Panc1 (cell line): ENCODE measurements at regions not wholly inside any gene's neighbourhood (a gene's known extent, or its start where the extent isn't known, plus 50 kb on each side); places are given as distances from the start of the nearest gene placed in this dataset.

Source experiments
- ATAC-seq: fragments of 200-7000 bp; cut with Tn5 transposase; 2 replicates; pipeline ENCODE4 v1.9.1; 2020; ENCODE audit warnings: mild to moderate bottlenecking, moderate library complexity
- BruUV-seq: library from RNA; stranded (reverse); fragments of 400-500 nt; replicated peaks from 2 replicates; lab custom pipeline; 2021; lab: Mats Ljungman, UMichigan
- CTCF ChIA-PET: fragments of 300-600 bp; sonication (Branson Sonifier 250); formaldehyde crosslinking; loops from one replicate; lab custom pipeline; 2022; ENCODE audit warnings: antibody characterized with exemption; lab: Charles Lee
- POLR2A ChIA-PET: fragments of 300-600 bp; sonication (Branson Sonifier 250); formaldehyde crosslinking; loops from one replicate; lab custom pipeline; 2022; ENCODE audit warnings: antibody characterized with exemption; lab: Charles Lee
- DNase-seq: peaks from one replicate; pipeline ENCODE4 v3.0.0-alpha.2; 2010; ENCODE audit warnings: low read depth, low spot score
- H3K27ac ChIP-seq: 2 replicates; pipeline ENCODE4 v1.5.1; 2011; ENCODE audit warnings: mild to moderate bottlenecking, low read length, inconsistent platforms
- H3K27me3 ChIP-seq: fragments of 200-500 bp; sonication (Bioruptor generic); 2 replicates; pipeline ENCODE4 v1.6.0; 2014; ENCODE audit warnings: low read length, inconsistent platforms; ENCODE audit not compliant: control insufficient read depth, insufficient read depth
- H3K36me3 ChIP-seq: fragments of 200-500 bp; sonication (Bioruptor generic); 2 replicates; pipeline ENCODE4 v1.5.1; 2014; ENCODE audit warnings: inconsistent platforms, mild to moderate bottlenecking, low read length, moderate library complexity; ENCODE audit not compliant: control insufficient read depth, insufficient read depth
- H3K4me1 ChIP-seq: 2 replicates; pipeline ENCODE4 v1.5.1; 2011; ENCODE audit warnings: inconsistent platforms, mild to moderate bottlenecking, low read length, moderate library complexity; ENCODE audit not compliant: control insufficient read depth, insufficient read depth
- H3K4me3 ChIP-seq, 2 experiments: 2 replicates each; pipeline ENCODE4 v1.5.1; 2011 to 2012; ENCODE audit warnings: low read depth in 2 of 2, low read length in 2 of 2, mild to moderate bottlenecking in 2 of 2, inconsistent platforms in 1 of 2, moderate library complexity in 1 of 2
- H3K9me3 ChIP-seq: fragments of 200-500 bp; sonication (Bioruptor generic); 2 replicates; pipeline ENCODE4 v1.5.1; 2014; ENCODE audit warnings: low read depth, mild to moderate bottlenecking, inconsistent platforms, low read length, moderate library complexity; ENCODE audit not compliant: control insufficient read depth, insufficient read depth
- POLR2AphosphoS5 ChIP-seq: IDR thresholded peaks from 2 replicates; pipeline ENCODE4 v1.6.1; 2012; ENCODE audit warnings: mild to moderate bottlenecking, low read depth, low read length, moderate library complexity
- SIN3A ChIP-seq: IDR thresholded peaks from 2 replicates; pipeline ENCODE4 v1.6.1; 2012; ENCODE audit warnings: low read depth, mild to moderate bottlenecking, low read length, moderate library complexity, borderline replicate concordance; ENCODE audit not compliant: insufficient read depth
- TCF7L2 ChIP-seq: IDR thresholded peaks from 2 replicates; pipeline ENCODE4 v1.6.1; 2011; ENCODE audit warnings: mild to moderate bottlenecking, low read depth, low read length, inconsistent platforms
- in situ Hi-C: cut with HindIII; loops from 2 replicates; pipeline ENCODE4 v1.10.0; 2016; ENCODE audit warnings: low sequenced_read_pairs, low pct_unique_long_range_greater_than_20kb
- intact Hi-C: fragments of 100-400 bp; cut with micrococcal nuclease; formaldehyde crosslinking; loops from one replicate; pipeline ENCODE4 v1.10.0; 2022; ENCODE audit not compliant: unreplicated experiment
- TF ChIP-seq, protein P1 (sequence below), 2 experiments: IDR thresholded peaks; 2 replicates each; pipeline ENCODE4 v1.6.1; 2011 to 2012; ENCODE audit warnings: low read depth in 2 of 2, control low read depth in 1 of 2, low read length in 1 of 2, mild to moderate bottlenecking in 1 of 2, moderate library complexity in 1 of 2; ENCODE audit not compliant: insufficient read depth in 1 of 2
- TF ChIP-seq, protein P2 (sequence below): fragments of 450-650 bp; IDR thresholded peaks from 2 replicates; pipeline ENCODE4 v1.5.1; 2017; ENCODE audit warnings: mild to moderate bottlenecking

DNA sequence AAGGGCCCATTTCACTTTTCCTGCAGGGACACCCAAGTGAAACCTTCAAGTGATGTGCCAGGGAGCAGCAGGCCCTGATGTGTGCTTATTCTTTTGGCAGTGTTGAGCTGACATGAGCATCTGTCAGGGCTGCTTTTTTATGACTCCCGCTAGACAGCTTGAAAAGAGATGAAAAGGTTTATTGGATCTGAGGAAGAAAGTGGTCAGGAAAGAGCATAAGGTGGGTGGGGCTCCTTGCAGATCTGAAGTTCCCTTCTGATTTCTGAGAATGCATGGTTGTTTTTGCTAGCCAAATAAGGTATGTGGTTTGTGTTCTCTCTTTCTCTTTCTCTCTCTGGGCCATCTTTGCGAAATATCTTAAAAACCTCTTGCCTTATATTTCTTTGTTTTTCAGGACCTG, 316.1 kb downstream of the DMRT2 start:
- H3K27ac ChIP-seq, result no peak overlapping the region
- H3K27me3 ChIP-seq, result no peaks in the 10 kb centered on the region
- ChIA-PET CTCF (no interaction called here), POLR2A (no interaction called here)
- in situ Hi-C loops (no loop called here), intact Hi-C loops (no loop called here)
- TF ChIP-seq, protein P1, sequence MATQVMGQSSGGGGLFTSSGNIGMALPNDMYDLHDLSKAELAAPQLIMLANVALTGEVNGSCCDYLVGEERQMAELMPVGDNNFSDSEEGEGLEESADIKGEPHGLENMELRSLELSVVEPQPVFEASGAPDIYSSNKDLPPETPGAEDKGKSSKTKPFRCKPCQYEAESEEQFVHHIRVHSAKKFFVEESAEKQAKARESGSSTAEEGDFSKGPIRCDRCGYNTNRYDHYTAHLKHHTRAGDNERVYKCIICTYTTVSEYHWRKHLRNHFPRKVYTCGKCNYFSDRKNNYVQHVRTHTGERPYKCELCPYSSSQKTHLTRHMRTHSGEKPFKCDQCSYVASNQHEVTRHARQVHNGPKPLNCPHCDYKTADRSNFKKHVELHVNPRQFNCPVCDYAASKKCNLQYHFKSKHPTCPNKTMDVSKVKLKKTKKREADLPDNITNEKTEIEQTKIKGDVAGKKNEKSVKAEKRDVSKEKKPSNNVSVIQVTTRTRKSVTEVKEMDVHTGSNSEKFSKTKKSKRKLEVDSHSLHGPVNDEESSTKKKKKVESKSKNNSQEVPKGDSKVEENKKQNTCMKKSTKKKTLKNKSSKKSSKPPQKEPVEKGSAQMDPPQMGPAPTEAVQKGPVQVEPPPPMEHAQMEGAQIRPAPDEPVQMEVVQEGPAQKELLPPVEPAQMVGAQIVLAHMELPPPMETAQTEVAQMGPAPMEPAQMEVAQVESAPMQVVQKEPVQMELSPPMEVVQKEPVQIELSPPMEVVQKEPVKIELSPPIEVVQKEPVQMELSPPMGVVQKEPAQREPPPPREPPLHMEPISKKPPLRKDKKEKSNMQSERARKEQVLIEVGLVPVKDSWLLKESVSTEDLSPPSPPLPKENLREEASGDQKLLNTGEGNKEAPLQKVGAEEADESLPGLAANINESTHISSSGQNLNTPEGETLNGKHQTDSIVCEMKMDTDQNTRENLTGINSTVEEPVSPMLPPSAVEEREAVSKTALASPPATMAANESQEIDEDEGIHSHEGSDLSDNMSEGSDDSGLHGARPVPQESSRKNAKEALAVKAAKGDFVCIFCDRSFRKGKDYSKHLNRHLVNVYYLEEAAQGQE (IDR thresholded peaks at IDR 0.05; ENCODE audit: insufficient read depth in 1 of 2, low read depth in 2 of 2, low read length in 1 of 2), result no peak
- TF ChIP-seq POLR2AphosphoS5 (no peak), SIN3A (no peak), TCF7L2 (no peak)
- TF ChIP-seq, protein P2, sequence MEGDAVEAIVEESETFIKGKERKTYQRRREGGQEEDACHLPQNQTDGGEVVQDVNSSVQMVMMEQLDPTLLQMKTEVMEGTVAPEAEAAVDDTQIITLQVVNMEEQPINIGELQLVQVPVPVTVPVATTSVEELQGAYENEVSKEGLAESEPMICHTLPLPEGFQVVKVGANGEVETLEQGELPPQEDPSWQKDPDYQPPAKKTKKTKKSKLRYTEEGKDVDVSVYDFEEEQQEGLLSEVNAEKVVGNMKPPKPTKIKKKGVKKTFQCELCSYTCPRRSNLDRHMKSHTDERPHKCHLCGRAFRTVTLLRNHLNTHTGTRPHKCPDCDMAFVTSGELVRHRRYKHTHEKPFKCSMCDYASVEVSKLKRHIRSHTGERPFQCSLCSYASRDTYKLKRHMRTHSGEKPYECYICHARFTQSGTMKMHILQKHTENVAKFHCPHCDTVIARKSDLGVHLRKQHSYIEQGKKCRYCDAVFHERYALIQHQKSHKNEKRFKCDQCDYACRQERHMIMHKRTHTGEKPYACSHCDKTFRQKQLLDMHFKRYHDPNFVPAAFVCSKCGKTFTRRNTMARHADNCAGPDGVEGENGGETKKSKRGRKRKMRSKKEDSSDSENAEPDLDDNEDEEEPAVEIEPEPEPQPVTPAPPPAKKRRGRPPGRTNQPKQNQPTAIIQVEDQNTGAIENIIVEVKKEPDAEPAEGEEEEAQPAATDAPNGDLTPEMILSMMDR, result no peak
- no peak overlapping the region for H3K4me3 ChIP-seq
- no TSS peak for BruUV-seq
- no peak for ATAC-seq
- no peaks in the 10 kb centered on the region for H3K4me1 ChIP-seq
- no peaks in the 10 kb centered on the region for H3K36me3 ChIP-seq
- no peaks in the 10 kb centered on the region for H3K9me3 ChIP-seq
- no peak for DNase-seq

DNA sequence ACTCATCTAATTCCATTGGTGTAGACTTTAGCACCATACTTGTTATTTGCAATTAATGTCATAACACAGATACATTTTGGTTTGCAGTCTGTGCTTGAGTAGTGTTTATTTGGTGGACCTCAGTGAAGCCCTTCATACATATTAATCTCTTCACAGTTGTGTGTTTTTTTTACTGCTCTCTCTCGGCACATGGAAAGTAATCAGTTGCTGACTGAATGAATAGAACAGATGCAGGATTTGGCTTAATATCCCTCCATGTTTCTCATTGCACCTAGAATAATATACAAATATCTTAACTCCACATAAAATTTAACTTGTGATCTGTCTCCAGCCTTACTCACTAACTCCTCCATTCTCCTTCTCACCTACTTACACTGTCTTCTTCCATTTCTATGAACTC, 319.1 kb downstream of the DMRT2 start:
- no peaks in the 10 kb centered on the region for H3K9me3 ChIP-seq
- no peaks in the 10 kb centered on the region for H3K36me3 ChIP-seq
- CTCF ChIA-PET, result no interaction called here
- H3K4me3 ChIP-seq, result no peak overlapping the region
- DNase-seq (no peak), ATAC-seq (no peak)
- H3K27ac ChIP-seq, result no peak overlapping the region
- in situ Hi-C loops (no loop called here), intact Hi-C loops (no loop called here)
- BruUV-seq, result no TSS peak
- POLR2A ChIA-PET, result no interaction called here
- no peaks in the 10 kb centered on the region for H3K4me1 ChIP-seq
- TF ChIP-seq SIN3A (no peak), POLR2AphosphoS5 (no peak), TCF7L2 (no peak)
- TF ChIP-seq, protein P1 (IDR thresholded peaks at IDR 0.05; ENCODE audit: insufficient read depth in 1 of 2, low read depth in 2 of 2, low read length in 1 of 2), result no peak
- TF ChIP-seq, protein P2, result no peak
- H3K27me3 ChIP-seq, result no peaks in the 10 kb centered on the region
